ENCODE measurements at regions not wholly inside any gene's neighbourhood (a gene's known extent, or its start where the extent isn't known, plus 50 kb on each side); places are given as distances from the start of the nearest gene placed in this dataset.

DNA sequence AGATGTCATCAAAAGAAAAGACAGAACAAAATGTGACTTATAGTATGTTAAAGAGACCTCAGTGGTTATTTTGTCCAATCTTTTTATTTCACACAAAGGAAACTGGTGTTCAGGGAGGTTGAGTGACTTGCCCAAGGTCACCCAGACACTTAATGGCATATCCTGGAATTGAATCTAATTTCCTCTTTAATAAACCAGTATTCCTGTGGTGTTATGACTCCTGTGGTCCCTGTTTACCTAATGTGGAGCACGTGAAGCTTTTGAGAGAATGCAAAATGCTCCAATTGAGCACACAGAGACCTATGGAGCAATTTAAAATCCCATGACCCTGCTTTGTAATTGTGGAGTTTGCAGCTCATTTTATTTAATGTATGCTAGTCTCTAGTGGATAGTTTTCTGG, 251.9 kb downstream of the REEP3 start:
- Histone ChIP-seq H3K27ac (no peak overlapping the region), H3K4me1 (replicated peaks) (no peaks in the 10 kb centered on the region), H3K27me3 (replicated peaks; ENCODE audit: insufficient read depth) (no peaks in the 10 kb centered on the region), H3K36me3 (no peaks in the 10 kb centered on the region), H3K4me3 (no peak overlapping the region), H3K9me3 (no peaks in the 10 kb centered on the region)
- no peak for DNase-seq (ENCODE audit: low spot score)
- 50% methylated on average over 1 of the region's 1 CpG for WGBS
- TF ChIP-seq CTCF (IDR thresholded peaks at IDR 0.05) (no peak), POLR2AphosphoS5 (IDR thresholded peaks at IDR 0.05) (no peak), POLR2A (IDR thresholded peaks at IDR 0.05) (no peak)
- intact Hi-C loops (cut with DNase I), result no loop called here

DNA sequence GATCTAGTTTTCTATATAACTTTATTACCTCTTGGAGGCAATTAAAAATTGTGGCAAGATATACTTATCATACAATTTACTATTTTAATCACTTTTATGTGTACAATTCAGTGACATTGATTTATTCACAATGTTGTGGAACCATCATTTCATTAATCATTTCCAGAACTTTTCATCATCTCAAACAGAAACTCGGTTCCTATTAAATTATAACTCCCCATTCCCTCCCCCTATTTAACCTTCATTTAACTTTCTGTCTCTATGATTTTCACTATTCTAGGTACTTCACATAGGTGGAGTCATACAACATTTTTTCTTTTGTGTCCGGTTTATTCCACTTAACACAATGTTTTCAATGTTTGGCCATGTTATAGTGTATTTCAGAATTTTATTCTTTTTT, 252.8 kb downstream of the REEP3 start:
- 54% methylated on average over 2 of the region's 2 CpGs for WGBS
- Histone ChIP-seq H3K4me1 (replicated peaks) (no peaks in the 10 kb centered on the region), H3K36me3 (no peaks in the 10 kb centered on the region), H3K27ac (no peak overlapping the region), H3K4me3 (no peak overlapping the region), H3K27me3 (replicated peaks; ENCODE audit: insufficient read depth) (no peaks in the 10 kb centered on the region), H3K9me3 (no peaks in the 10 kb centered on the region)
- no peak for DNase-seq (ENCODE audit: low spot score)
- intact Hi-C loops (cut with DNase I), result no loop called here
- TF ChIP-seq POLR2A (IDR thresholded peaks at IDR 0.05) (no peak), POLR2AphosphoS5 (IDR thresholded peaks at IDR 0.05) (no peak), CTCF (IDR thresholded peaks at IDR 0.05) (no peak)

DNA sequence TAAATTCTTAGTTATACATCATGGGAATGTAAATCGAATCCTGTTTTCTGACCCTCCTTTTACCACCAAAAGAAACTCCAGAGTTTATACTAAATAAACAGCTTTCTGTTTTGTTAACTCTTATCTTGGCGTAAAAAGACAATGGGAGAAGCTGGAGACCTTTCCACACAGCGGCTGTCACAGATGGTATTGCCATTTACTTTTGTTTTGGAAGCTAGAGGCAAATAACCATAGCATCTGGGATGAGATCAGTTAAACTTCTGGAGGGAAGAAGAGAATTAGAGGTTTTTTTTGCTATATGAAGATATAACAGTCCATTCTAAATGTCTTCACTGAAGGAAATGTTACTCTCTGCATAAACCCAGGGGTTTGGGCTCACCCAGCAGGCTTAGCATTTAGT, 258.9 kb downstream of the REEP3 start:
- no peaks in the 10 kb centered on the region for H3K9me3 ChIP-seq

GRCh38 chr10:63781226-63781625, 260.0 kb downstream of the REEP3 start:
- Histone ChIP-seq H3K9me3 (no peaks in the 10 kb centered on the region), H3K4me3 (no peak overlapping the region), H3K36me3 (no peaks in the 10 kb centered on the region), H3K27me3 (replicated peaks; ENCODE audit: insufficient read depth) (no peaks in the 10 kb centered on the region), H3K27ac (no peak overlapping the region), H3K4me1 (replicated peaks) (no peaks in the 10 kb centered on the region)
- TF ChIP-seq POLR2AphosphoS5 (IDR thresholded peaks at IDR 0.05) (no peak), CTCF (IDR thresholded peaks at IDR 0.05) (no peak), POLR2A (IDR thresholded peaks at IDR 0.05) (no peak)
- DNase-seq (ENCODE audit: low spot score), result no peak
- 89% methylated on average over 3 of the region's 3 CpGs for WGBS
- intact Hi-C loops (cut with DNase I), result no loop called here

More for the DNA sequence above, 258.9 kb downstream of the REEP3 start:
- no peak overlapping the region for H3K27ac ChIP-seq
- H3K4me3 ChIP-seq, result no peak overlapping the region
- intact Hi-C loops (cut with DNase I), result no loop called here
- TF ChIP-seq CTCF (IDR thresholded peaks at IDR 0.05) (no peak), POLR2A (IDR thresholded peaks at IDR 0.05) (no peak), POLR2AphosphoS5 (IDR thresholded peaks at IDR 0.05) (no peak)
- no peaks in the 10 kb centered on the region for H3K4me1 ChIP-seq (replicated peaks)
- WGBS, result 61% methylated on average over 3 of the region's 3 CpGs
- no peak for DNase-seq (ENCODE audit: low spot score)
- no peaks in the 10 kb centered on the region for H3K36me3 ChIP-seq
- H3K27me3 ChIP-seq (replicated peaks; ENCODE audit: insufficient read depth), result no peaks in the 10 kb centered on the region

GRCh38 chr10:63783882-63784281, 262.7 kb downstream of the REEP3 start:
- H3K36me3 ChIP-seq, result no peaks in the 10 kb centered on the region
- no peak for DNase-seq (ENCODE audit: low spot score)
- no peaks in the 10 kb centered on the region for H3K27me3 ChIP-seq (replicated peaks; ENCODE audit: insufficient read depth)
- H3K4me3 ChIP-seq, result no peak overlapping the region
- TF ChIP-seq POLR2A (IDR thresholded peaks at IDR 0.05), result no peak
- TF ChIP-seq CTCF (IDR thresholded peaks at IDR 0.05), result no peak
- no peak for TF ChIP-seq POLR2AphosphoS5 (IDR thresholded peaks at IDR 0.05)
- H3K4me1 ChIP-seq (replicated peaks), result no peaks in the 10 kb centered on the region
- H3K9me3 ChIP-seq, result no peaks in the 10 kb centered on the region
- 96% methylated on average over 1 of the region's 1 CpG for WGBS
- intact Hi-C loops (cut with DNase I), result no loop called here
- H3K27ac ChIP-seq, result no peak overlapping the region
